Muscle of leg (tissue), 3 donors: ENCODE measurements at regions not wholly inside any gene's neighbourhood (a gene's known extent, or its start where the extent isn't known, plus 50 kb on each side); places are given as distances from the start of the nearest gene placed in this dataset.

Experiments used
- DNase-seq: peaks from one replicate; pipeline ENCODE4 v3.0.0; 2013
- H3K27ac ChIP-seq: one replicate; pipeline ENCODE4 v1.5.1; 2013; ENCODE audit warnings: mild to moderate bottlenecking, low read length, control low read depth
- H3K27me3 ChIP-seq: one replicate; pipeline ENCODE4 v1.6.1; 2013; ENCODE audit warnings: low read length; ENCODE audit not compliant: control insufficient read depth, insufficient read depth
- H3K36me3 ChIP-seq: one replicate; pipeline ENCODE4 v1.6.1; 2013; ENCODE audit warnings: low read length; ENCODE audit not compliant: control insufficient read depth, insufficient read depth
- H3K4me1 ChIP-seq: one replicate; pipeline ENCODE4 v1.6.1; 2013; ENCODE audit warnings: low read length; ENCODE audit not compliant: control insufficient read depth, insufficient read depth
- H3K4me3 ChIP-seq: one replicate; pipeline ENCODE4 v1.5.1; 2013; ENCODE audit warnings: low read length, control low read depth
- H3K9me3 ChIP-seq: replicated peaks from 2 replicates; pipeline ENCODE4 v1.6.1; 2013; ENCODE audit warnings: low read depth, low read length; ENCODE audit not compliant: control insufficient read depth
- WGBS: methylation state at CpG from one replicate; pipeline ENCODE4 v1.1.5; 2013; ENCODE audit warnings: missing lambda C conversion rate; ENCODE audit not compliant: insufficient coverage; 5-methylcytosine and 5-hydroxymethylcytosine counted together

- WGBS = 5% methylated on average over 3 of the region's 4 CpGs
- Histone ChIP-seq H3K27ac (no peak overlapping the region), H3K9me3 (no peaks in the 10 kb centered on the region), H3K36me3 (no peaks in the 10 kb centered on the region), H3K27me3 (no peaks in the 10 kb centered on the region), H3K4me3 (no peak overlapping the region), H3K4me1 (peaks cover 29% of the 10 kb centered on the region)
- peak; percentile 97 for DNase-seq
These were observed 669.2 kb downstream of the DIAPH3 start for GRCh38 chr13:59494560-59494970.

- Histone ChIP-seq H3K4me3 (no peak overlapping the region), H3K27me3 (no peaks in the 10 kb centered on the region), H3K9me3 (no peaks in the 10 kb centered on the region), H3K36me3 (no peaks in the 10 kb centered on the region), H3K27ac (no peak overlapping the region), H3K4me1 (peaks cover 29% of the 10 kb centered on the region)
- WGBS = 36% methylated on average over 2 of the region's 4 CpGs
- no peak for DNase-seq
These were observed 668.4 kb downstream of the DIAPH3 start for GRCh38 chr13:59495299-59495698.

- H3K4me1 ChIP-seq = peaks cover 29% of the 10 kb centered on the region
- 60% methylated on average over 1 of the region's 7 CpGs for WGBS
- H3K36me3 ChIP-seq = no peaks in the 10 kb centered on the region
- no peaks in the 10 kb centered on the region for H3K9me3 ChIP-seq
- no peak overlapping the region for H3K27ac ChIP-seq
- DNase-seq = no peak
- no peaks in the 10 kb centered on the region for H3K27me3 ChIP-seq
- H3K4me3 ChIP-seq = no peak overlapping the region
These were observed 667.7 kb downstream of the DIAPH3 start for GRCh38 chr13:59495936-59496512.

- no peaks in the 10 kb centered on the region for H3K36me3 ChIP-seq
- H3K27me3 ChIP-seq = no peaks in the 10 kb centered on the region
- H3K4me3 ChIP-seq = no peak overlapping the region
- H3K27ac ChIP-seq = no peak overlapping the region
- 100% methylated on average over 1 of the region's 4 CpGs for WGBS
- DNase-seq = no peak
- no peaks in the 10 kb centered on the region for H3K9me3 ChIP-seq
- H3K4me1 ChIP-seq = peaks cover 25% of the 10 kb centered on the region
These were observed 666.0 kb downstream of the DIAPH3 start for GRCh38 chr13:59497621-59498247.

GRCh38 chr13:59501004-59501403 is 662.7 kb downstream of the DIAPH3 start:
- WGBS = 92% methylated on average over 2 of the region's 4 CpGs
- no peak overlapping the region for H3K4me3 ChIP-seq
- no peaks in the 10 kb centered on the region for H3K36me3 ChIP-seq

GRCh38 chr13:59504407-59504806 is 659.3 kb downstream of the DIAPH3 start:
- Histone ChIP-seq H3K4me1 (no peaks in the 10 kb centered on the region), H3K9me3 (no peaks in the 10 kb centered on the region), H3K36me3 (no peaks in the 10 kb centered on the region), H3K27ac (no peak overlapping the region), H3K4me3 (no peak overlapping the region), H3K27me3 (no peaks in the 10 kb centered on the region)
- DNase-seq = no peak
- WGBS = 69% methylated on average over 2 of the region's 5 CpGs

More at GRCh38 chr13:59501004-59501403, 662.7 kb downstream of the DIAPH3 start:
- Histone ChIP-seq H3K4me1 (peaks cover 8% of the 10 kb centered on the region), H3K27ac (no peak overlapping the region), H3K9me3 (no peaks in the 10 kb centered on the region), H3K27me3 (no peaks in the 10 kb centered on the region)
- DNase-seq = no peak

- no peaks in the 10 kb centered on the region for H3K9me3 ChIP-seq
- H3K36me3 ChIP-seq = no peaks in the 10 kb centered on the region
- no peaks in the 10 kb centered on the region for H3K4me1 ChIP-seq
- WGBS = 38% methylated on average over 1 of the region's 4 CpGs
- no peaks in the 10 kb centered on the region for H3K27me3 ChIP-seq
- no peak for DNase-seq
- H3K27ac ChIP-seq = no peak overlapping the region
- H3K4me3 ChIP-seq = no peak overlapping the region
These were observed 653.3 kb downstream of the DIAPH3 start for GRCh38 chr13:59510386-59510785.

GRCh38 chr13:59513686-59514085 is 650.0 kb downstream of the DIAPH3 start:
- no peak for DNase-seq
- H3K4me3 ChIP-seq = no peak overlapping the region
- no CpG with 5 or more reads among the region's 1 CpG for WGBS
- H3K36me3 ChIP-seq = no peaks in the 10 kb centered on the region
- H3K27ac ChIP-seq = no peak overlapping the region
- no peaks in the 10 kb centered on the region for H3K27me3 ChIP-seq
- no peaks in the 10 kb centered on the region for H3K9me3 ChIP-seq
- H3K4me1 ChIP-seq = no peaks in the 10 kb centered on the region

- no peaks in the 10 kb centered on the region for H3K36me3 ChIP-seq
- no peak for DNase-seq
- 100% methylated on average over 1 of the region's 5 CpGs for WGBS
These were observed 649.4 kb downstream of the DIAPH3 start for GRCh38 chr13:59514316-59514715.

GRCh38 chr13:59519819-59520218 is 643.9 kb downstream of the DIAPH3 start:
- no peak overlapping the region for H3K27ac ChIP-seq
- H3K4me1 ChIP-seq = no peaks in the 10 kb centered on the region
- no CpG with 5 or more reads among the region's 2 CpGs for WGBS

More at GRCh38 chr13:59514316-59514715, 649.4 kb downstream of the DIAPH3 start:
- Histone ChIP-seq H3K27ac (no peak overlapping the region), H3K4me3 (no peak overlapping the region), H3K4me1 (no peaks in the 10 kb centered on the region), H3K27me3 (no peaks in the 10 kb centered on the region), H3K9me3 (no peaks in the 10 kb centered on the region)

More at GRCh38 chr13:59519819-59520218, 643.9 kb downstream of the DIAPH3 start:
- Histone ChIP-seq H3K9me3 (no peaks in the 10 kb centered on the region), H3K27me3 (no peaks in the 10 kb centered on the region), H3K4me3 (no peak overlapping the region), H3K36me3 (no peaks in the 10 kb centered on the region)
- no peak for DNase-seq
